DND-41 (cell line): ENCODE measurements at regions not wholly inside any gene's neighbourhood (a gene's known extent, or its start where the extent isn't known, plus 50 kb on each side); places are given as distances from the start of the nearest gene placed in this dataset.

Experiments used
- EZH2 ChIP-seq: IDR thresholded peaks from 3 replicates; pipeline ENCODE4 v1.6.1; 2012; ENCODE audit warnings: borderline replicate concordance, low read depth, mild to moderate bottlenecking, moderate library complexity, low read length, inconsistent platforms; ENCODE audit not compliant: severe bottlenecking
- TF ChIP-seq, protein P1 (sequence below): IDR thresholded peaks from 2 replicates; pipeline ENCODE4 v1.5.1; 2012; ENCODE audit warnings: borderline replicate concordance, low read length, moderate library complexity, mild to moderate bottlenecking; ENCODE audit not compliant: poor library complexity, severe bottlenecking; ENCODE audit errors: extremely low read depth

DNA sequence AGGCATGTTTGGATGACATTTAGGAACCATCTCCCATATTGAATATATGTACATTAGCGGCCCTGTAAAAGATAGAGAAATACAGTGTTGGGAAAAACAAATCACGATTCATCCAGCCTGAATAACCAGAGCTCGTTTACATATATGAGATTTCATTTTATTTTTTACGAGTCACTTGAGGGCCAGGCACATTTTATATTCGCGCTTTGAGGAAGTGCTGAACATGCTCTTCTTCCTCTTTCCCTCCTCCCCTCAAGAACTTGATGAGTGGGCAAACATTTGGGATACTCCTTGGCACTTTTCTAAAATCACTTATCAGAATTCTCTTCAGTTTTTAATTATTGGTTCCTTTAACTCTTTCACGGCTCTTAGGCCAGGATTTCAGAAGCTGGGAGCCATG is 268.0 kb upstream of the TANK start:
- TF ChIP-seq, protein P1, sequence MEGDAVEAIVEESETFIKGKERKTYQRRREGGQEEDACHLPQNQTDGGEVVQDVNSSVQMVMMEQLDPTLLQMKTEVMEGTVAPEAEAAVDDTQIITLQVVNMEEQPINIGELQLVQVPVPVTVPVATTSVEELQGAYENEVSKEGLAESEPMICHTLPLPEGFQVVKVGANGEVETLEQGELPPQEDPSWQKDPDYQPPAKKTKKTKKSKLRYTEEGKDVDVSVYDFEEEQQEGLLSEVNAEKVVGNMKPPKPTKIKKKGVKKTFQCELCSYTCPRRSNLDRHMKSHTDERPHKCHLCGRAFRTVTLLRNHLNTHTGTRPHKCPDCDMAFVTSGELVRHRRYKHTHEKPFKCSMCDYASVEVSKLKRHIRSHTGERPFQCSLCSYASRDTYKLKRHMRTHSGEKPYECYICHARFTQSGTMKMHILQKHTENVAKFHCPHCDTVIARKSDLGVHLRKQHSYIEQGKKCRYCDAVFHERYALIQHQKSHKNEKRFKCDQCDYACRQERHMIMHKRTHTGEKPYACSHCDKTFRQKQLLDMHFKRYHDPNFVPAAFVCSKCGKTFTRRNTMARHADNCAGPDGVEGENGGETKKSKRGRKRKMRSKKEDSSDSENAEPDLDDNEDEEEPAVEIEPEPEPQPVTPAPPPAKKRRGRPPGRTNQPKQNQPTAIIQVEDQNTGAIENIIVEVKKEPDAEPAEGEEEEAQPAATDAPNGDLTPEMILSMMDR: no peak
- TF ChIP-seq EZH2: no peak
